HUES6 (cell line): ENCODE measurements at regions not wholly inside any gene's neighbourhood (a gene's known extent, or its start where the extent isn't known, plus 50 kb on each side); places are given as distances from the start of the nearest gene placed in this dataset.
"Not testable (repeated sequence)": the region's sequence is repeated elsewhere in the genome, so short reads cannot be mapped to it uniquely, and the experiment has no call there.

ENCODE experiments used
- H3K27ac ChIP-seq: 2 replicates; pipeline ENCODE4 v1.7.0; 2013; ENCODE audit warnings: low read depth, mild to moderate bottlenecking, low read length, inconsistent platforms
- H3K27me3 ChIP-seq: 2 replicates; pipeline ENCODE4 v1.6.1; 2013; ENCODE audit warnings: low read length; ENCODE audit not compliant: control insufficient read depth, insufficient read depth
- H3K36me3 ChIP-seq: 2 replicates; pipeline ENCODE4 v1.6.1; 2013; ENCODE audit warnings: low read length; ENCODE audit not compliant: control insufficient read depth, insufficient read depth
- H3K4me1 ChIP-seq: 2 replicates; pipeline ENCODE4 v1.6.1; 2013; ENCODE audit warnings: low read length; ENCODE audit not compliant: control insufficient read depth, insufficient read depth
- H3K4me3 ChIP-seq: 2 replicates; pipeline ENCODE4 v1.5.1; 2013; ENCODE audit warnings: low read depth, low read length
- H3K9ac ChIP-seq: one replicate; pipeline ENCODE4 v1.6.1; 2013; ENCODE audit warnings: mild to moderate bottlenecking, low read length
- H3K9me3 ChIP-seq: 2 replicates; pipeline ENCODE4 v1.6.1; 2013; ENCODE audit warnings: low read depth, low read length; ENCODE audit not compliant: control insufficient read depth, insufficient read depth

DNA sequence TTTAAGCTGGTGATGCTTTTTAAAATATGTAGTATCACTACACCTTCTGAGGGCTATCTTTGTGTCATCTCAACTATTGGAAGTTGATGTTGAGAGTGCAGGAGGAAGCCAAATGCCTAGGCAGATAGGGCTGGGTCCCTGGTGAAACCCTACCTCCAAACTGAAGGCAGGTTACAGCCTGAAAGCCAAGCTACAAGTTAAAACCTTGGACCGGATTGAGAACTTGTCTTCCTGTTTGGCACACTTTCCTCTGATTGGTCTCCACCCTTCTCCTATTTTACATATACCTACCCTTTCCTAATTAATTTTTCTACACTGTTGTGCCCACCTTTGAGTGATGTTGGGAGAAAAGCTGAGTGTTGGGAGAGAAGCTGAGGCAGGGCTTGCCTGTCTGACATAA lies 287.8 kb upstream of the CNTN5 start:
- Histone ChIP-seq H3K9me3 (0 out of 2 replicates have a peak, but pooled peaks cover 2% of the 10 kb centered on the region), H3K4me1 (no peaks in the 10 kb centered on the region), H3K4me3 (no peak overlapping the region), H3K36me3 (no peaks in the 10 kb centered on the region), H3K9ac (no peak overlapping the region), H3K27me3 (no peaks in the 10 kb centered on the region), H3K27ac (no peak overlapping the region)

- not testable (repeated sequence) for H3K9ac ChIP-seq, H3K27me3 ChIP-seq, H3K36me3 ChIP-seq, H3K4me1 ChIP-seq, H3K4me3 ChIP-seq, H3K9me3 ChIP-seq, H3K27ac ChIP-seq
Observed at GRCh38 chr11:98733378-98733777, 287.4 kb upstream of the CNTN5 start.

- Histone ChIP-seq H3K36me3 (no peaks in the 10 kb centered on the region), H3K9me3 (0 out of 2 replicates have a peak, but pooled peaks cover 2% of the 10 kb centered on the region), H3K9ac (no peak overlapping the region), H3K27ac (no peak overlapping the region), H3K4me3 (no peak overlapping the region), H3K27me3 (no peaks in the 10 kb centered on the region), H3K4me1 (no peaks in the 10 kb centered on the region)
Observed at GRCh38 chr11:98734686-98735085, 286.1 kb upstream of the CNTN5 start.

DNA sequence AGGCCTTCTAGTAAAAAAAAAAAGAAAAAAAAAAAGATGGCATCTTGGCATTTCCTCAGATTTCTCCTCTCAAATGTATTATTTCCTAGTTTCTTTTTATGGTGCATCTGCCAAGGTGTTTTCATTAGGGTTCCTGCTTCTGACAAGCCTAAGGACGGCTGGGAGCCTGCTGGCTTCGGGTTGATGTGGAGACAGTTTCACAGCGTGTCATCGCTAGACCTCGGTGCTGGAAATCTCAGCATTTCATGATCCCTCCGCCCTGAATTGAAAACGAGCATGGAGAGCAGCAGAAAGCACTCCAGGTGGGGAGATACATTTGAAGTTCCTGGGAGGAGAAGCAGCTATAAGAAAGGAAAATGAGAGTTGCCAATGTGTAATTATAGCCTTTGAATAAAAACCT lies 283.9 kb upstream of the CNTN5 start:
- H3K4me1 ChIP-seq = no peaks in the 10 kb centered on the region
- 0 out of 2 replicates have a peak, but pooled peaks cover 2% of the 10 kb centered on the region for H3K9me3 ChIP-seq
- H3K4me3 ChIP-seq = no peak overlapping the region
- no peak overlapping the region for H3K9ac ChIP-seq
- H3K27me3 ChIP-seq = no peaks in the 10 kb centered on the region
- no peaks in the 10 kb centered on the region for H3K36me3 ChIP-seq
- H3K27ac ChIP-seq = no peak overlapping the region

DNA sequence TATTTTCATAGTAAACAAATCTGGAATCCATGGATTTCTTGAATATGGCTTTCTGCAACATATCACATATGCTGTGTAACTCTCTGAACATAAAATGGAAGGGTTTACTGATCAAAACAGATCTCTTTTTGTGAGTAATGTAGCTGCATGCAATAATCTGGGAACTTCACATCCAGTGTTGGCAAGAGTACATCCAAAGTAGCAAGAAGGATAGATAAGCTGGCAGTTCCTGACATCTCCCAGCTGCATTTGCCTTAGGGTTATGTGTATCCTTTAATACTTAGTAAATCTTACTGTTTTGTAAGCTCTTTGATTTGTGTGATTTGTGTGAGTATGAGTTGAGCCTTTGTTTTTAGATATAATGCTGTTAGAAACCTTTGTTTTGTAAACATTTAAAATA lies 280.4 kb upstream of the CNTN5 start:
- Histone ChIP-seq H3K4me1 (no peaks in the 10 kb centered on the region), H3K27ac (no peak overlapping the region), H3K9me3 (no peaks in the 10 kb centered on the region), H3K4me3 (no peak overlapping the region), H3K9ac (no peak overlapping the region), H3K36me3 (no peaks in the 10 kb centered on the region), H3K27me3 (no peaks in the 10 kb centered on the region)

DNA sequence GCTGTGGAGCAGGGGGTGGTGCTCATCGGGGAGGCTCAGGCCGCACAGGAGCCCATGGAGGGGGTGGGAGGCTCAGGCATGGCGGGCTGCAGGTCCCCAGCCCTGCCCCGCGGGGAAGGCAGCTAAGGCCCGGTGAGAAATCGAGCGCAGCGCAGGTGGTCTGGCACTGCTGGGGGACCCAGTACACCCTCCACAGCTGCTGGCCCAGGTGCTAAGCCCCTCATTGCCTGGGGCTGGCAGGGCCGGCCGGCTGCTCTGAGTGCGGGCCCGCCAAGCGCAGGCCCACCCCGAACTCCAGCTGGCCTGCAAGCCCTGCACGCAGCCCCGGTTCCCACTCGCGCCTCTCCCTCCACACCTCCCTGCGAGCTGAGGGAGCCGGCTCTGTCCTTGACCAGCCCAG lies 257.3 kb upstream of the CNTN5 start:
- not testable (repeated sequence) for H3K36me3 ChIP-seq, H3K9ac ChIP-seq, H3K27me3 ChIP-seq, H3K27ac ChIP-seq, H3K4me3 ChIP-seq, H3K4me1 ChIP-seq
- peaks cover 23% of the 10 kb centered on the region for H3K9me3 ChIP-seq

GRCh38 chr11:98766903-98767302 lies 253.8 kb upstream of the CNTN5 start:
- H3K4me1 ChIP-seq = no peaks in the 10 kb centered on the region
- peaks cover 26% of the 10 kb centered on the region for H3K9me3 ChIP-seq
- no peaks in the 10 kb centered on the region for H3K36me3 ChIP-seq
- no peak overlapping the region for H3K27ac ChIP-seq
- H3K4me3 ChIP-seq = no peak overlapping the region
- H3K9ac ChIP-seq = no peak overlapping the region
- H3K27me3 ChIP-seq = no peaks in the 10 kb centered on the region

DNA sequence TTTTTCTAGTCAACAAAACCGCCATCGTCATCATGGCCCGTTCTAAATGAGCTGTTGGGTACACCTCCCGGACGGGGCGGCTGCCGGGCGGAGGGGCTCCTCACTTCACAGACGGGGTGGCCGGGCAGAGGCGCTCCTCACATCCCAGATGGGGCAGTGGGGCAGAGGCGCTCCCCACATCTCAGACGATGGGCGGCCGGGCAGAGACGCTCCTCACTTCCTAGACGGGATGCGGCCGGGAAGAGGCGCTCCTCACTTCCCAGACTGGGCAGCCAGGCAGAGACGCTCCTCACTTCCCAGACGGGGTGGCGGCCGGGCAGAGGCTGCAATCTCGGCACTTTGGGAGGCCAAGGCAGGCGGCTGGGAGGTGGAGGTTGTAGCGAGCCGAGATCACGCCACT lies 250.7 kb upstream of the CNTN5 start:
- H3K9ac ChIP-seq, H3K4me1 ChIP-seq, H3K27me3 ChIP-seq, H3K27ac ChIP-seq, H3K36me3 ChIP-seq, H3K4me3 ChIP-seq: not testable (repeated sequence)
- peaks cover 12% of the 10 kb centered on the region for H3K9me3 ChIP-seq

- Histone ChIP-seq H3K9me3 (peaks cover 12% of the 10 kb centered on the region), H3K4me1 (no peaks in the 10 kb centered on the region), H3K9ac (no peak overlapping the region), H3K27me3 (no peaks in the 10 kb centered on the region), H3K36me3 (no peaks in the 10 kb centered on the region), H3K27ac (no peak overlapping the region), H3K4me3 (no peak overlapping the region)
Observed at GRCh38 chr11:98771791-98772190, 249.0 kb upstream of the CNTN5 start.

DNA sequence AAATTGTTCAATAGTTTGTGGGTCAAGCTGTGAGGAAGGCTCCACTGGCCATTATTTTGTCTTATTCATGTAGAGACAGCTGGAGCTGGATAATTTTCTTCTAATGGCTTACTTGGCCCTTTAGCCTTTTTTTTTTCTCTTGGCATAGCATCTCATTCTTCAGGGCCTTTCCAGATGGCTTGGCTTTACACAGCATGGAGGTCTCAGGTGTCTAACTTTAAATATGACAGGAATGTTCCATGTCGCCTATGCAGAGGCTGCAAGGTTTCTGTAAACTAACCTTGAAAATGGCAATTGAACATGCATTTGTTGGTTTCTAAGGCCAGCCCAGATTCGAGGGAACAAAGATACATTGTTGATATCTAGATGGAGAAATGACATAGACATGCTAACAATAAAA lies 247.9 kb upstream of the CNTN5 start:
- H3K4me1 ChIP-seq = no peaks in the 10 kb centered on the region
- no peaks in the 10 kb centered on the region for H3K36me3 ChIP-seq
- H3K9me3 ChIP-seq = peaks cover 12% of the 10 kb centered on the region
- no peak overlapping the region for H3K9ac ChIP-seq
- no peaks in the 10 kb centered on the region for H3K27me3 ChIP-seq
- H3K4me3 ChIP-seq = no peak overlapping the region
- no peak overlapping the region for H3K27ac ChIP-seq

GRCh38 chr11:98793276-98793675 lies 227.5 kb upstream of the CNTN5 start:
- H3K27ac ChIP-seq = no peak overlapping the region
- no peaks in the 10 kb centered on the region for H3K36me3 ChIP-seq
- no peak overlapping the region for H3K4me3 ChIP-seq
- no peaks in the 10 kb centered on the region for H3K4me1 ChIP-seq
- no peak overlapping the region for H3K9ac ChIP-seq
- no peaks in the 10 kb centered on the region for H3K27me3 ChIP-seq
- H3K9me3 ChIP-seq = 0 out of 2 replicates have a peak, but pooled peaks cover 5% of the 10 kb centered on the region

DNA sequence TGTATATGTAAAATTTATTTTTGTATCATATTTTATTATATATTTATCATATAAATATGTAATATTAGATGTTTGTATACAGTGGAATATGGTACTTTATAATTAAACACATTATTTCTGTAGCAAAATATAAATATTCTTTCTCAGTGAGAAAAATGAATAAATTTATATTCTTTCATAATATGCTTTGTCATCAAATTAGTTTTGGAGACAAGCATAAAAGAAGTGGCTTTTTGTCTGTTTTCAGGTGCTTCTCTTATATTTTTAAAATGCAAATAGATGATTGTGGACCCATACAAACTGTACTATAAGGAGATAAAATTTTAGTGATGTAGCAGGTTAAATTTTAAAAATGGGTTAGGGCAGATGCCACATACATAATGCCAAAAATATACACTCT lies 222.4 kb upstream of the CNTN5 start:
- H3K27ac ChIP-seq = no peak overlapping the region
- no peaks in the 10 kb centered on the region for H3K36me3 ChIP-seq
- H3K9me3 ChIP-seq = peaks cover 7% of the 10 kb centered on the region; the same call in 1 of the 2 replicates
- no peaks in the 10 kb centered on the region for H3K4me1 ChIP-seq
- no peak overlapping the region for H3K4me3 ChIP-seq
- no peak overlapping the region for H3K9ac ChIP-seq
- H3K27me3 ChIP-seq = no peaks in the 10 kb centered on the region
